Esophagus squamous epithelium (tissue), 5 donors: ENCODE measurements at regions not wholly inside any gene's neighbourhood (a gene's known extent, or its start where the extent isn't known, plus 50 kb on each side); places are given as distances from the start of the nearest gene placed in this dataset.

Source experiments
- DNase-seq: peaks from one replicate; lab custom pipeline; 2025; lab: John Stamatoyannopoulos, UW
- H3K27ac ChIP-seq, 4 donors: fragments of 200-600 bp; sonication (generic); one replicate each; pipeline ENCODE4 v1.5.1; 2016 to 2019; ENCODE audit warnings: mild to moderate bottlenecking in 1 of 4
- H3K27me3 ChIP-seq, 4 donors: fragments of 200-600 bp; sonication (generic); 1 replicate in 3 of 4; 2 replicates in 1 of 4; pipeline versions ENCODE4 v1.5.1 to v1.6.0; 2017 to 2021; ENCODE audit warnings: antibody characterized with exemption in 1 of 4
- H3K36me3 ChIP-seq, 3 donors: fragments of 200-600 bp; sonication (generic); one replicate each; pipeline ENCODE4 v1.5.1; 2016 to 2019
- H3K4me1 ChIP-seq, 3 donors: fragments of 200-600 bp; sonication (generic); one replicate each; pipeline ENCODE4 v1.5.1; 2017 to 2019
- H3K4me3 ChIP-seq, 4 donors: fragments of 200-600 bp; sonication (generic); 1 replicate in 3 of 4; 2 replicates in 1 of 4; pipeline ENCODE4 v1.5.1; 2016 to 2019; ENCODE audit warnings: mild to moderate bottlenecking in 2 of 4, moderate library complexity in 1 of 4
- H3K9me3 ChIP-seq, 3 donors: fragments of 200-600 bp; sonication (generic); one replicate each; pipeline ENCODE4 v1.5.1; 2016 to 2019
- POLR2A ChIP-seq, 4 donors: fragments of 450-650 bp; IDR thresholded peaks; one replicate each; pipeline ENCODE4 v1.6.1; 2017; ENCODE audit warnings: antibody characterized with exemption in 4 of 4, mild to moderate bottlenecking in 4 of 4, moderate library complexity in 3 of 4
- WGBS, 2 donors: methylation state at CpG; one replicate each; pipeline ENCODE4 v1.1.5; 2018; 5-methylcytosine and 5-hydroxymethylcytosine counted together
- intact Hi-C: fragments of 100-400 bp; cut with DNase I; formaldehyde crosslinking; loops from one replicate; pipeline ENCODE4 v1.15.0; 2022
- TF ChIP-seq, protein P1 (sequence below), 6 experiments: fragments of 450-650 bp in 4 of 6; fragments of 200-600 bp in 2 of 6; sonication (generic) in 2 of 6; IDR thresholded peaks; one replicate each; pipeline ENCODE4 v1.5.1; 2016 to 2019; ENCODE audit warnings: antibody characterized with exemption in 6 of 6, mild to moderate bottlenecking in 4 of 6, moderate library complexity in 4 of 6
- donor health status: DM: yes; HTN: yes; CAD: no.

DNA sequence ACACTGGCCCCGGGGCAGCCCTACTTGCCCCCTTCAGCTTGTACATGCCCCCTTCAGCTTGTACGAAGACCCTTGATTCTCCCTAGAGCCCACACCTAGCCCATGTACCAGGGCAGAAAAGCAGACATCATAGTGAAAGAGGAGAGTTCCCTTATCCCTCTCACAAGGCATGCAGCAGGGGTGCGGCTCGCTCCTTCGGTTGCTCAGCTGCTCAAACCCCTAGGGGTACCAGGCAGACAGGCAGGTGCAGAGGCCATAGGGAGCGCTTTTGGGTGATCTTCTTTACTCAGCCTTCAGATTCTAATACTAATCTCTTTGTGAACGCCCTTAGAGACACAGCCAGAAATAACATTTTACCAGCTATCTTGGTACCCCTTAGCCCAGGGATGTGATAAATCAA lies 286.3 kb downstream of the NPIPA8 start:
- no peak for TF ChIP-seq POLR2A (IDR thresholded peaks at IDR 0.05)
- TF ChIP-seq, protein P1, sequence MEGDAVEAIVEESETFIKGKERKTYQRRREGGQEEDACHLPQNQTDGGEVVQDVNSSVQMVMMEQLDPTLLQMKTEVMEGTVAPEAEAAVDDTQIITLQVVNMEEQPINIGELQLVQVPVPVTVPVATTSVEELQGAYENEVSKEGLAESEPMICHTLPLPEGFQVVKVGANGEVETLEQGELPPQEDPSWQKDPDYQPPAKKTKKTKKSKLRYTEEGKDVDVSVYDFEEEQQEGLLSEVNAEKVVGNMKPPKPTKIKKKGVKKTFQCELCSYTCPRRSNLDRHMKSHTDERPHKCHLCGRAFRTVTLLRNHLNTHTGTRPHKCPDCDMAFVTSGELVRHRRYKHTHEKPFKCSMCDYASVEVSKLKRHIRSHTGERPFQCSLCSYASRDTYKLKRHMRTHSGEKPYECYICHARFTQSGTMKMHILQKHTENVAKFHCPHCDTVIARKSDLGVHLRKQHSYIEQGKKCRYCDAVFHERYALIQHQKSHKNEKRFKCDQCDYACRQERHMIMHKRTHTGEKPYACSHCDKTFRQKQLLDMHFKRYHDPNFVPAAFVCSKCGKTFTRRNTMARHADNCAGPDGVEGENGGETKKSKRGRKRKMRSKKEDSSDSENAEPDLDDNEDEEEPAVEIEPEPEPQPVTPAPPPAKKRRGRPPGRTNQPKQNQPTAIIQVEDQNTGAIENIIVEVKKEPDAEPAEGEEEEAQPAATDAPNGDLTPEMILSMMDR (IDR thresholded peaks at IDR 0.05): no peak
- 81 to 96% methylated on average over 3 to 6 of the region's 7 CpGs for WGBS, 2 donors

GRCh38 chr16:18049547-18050133 lies 286.9 kb downstream of the NPIPA8 start:
- Histone ChIP-seq H3K9me3 (no peaks in the 10 kb centered on the region), H3K4me3 (no peak overlapping the region), H3K27me3 (peaks cover 0 to 8% (median 2%) of the 10 kb centered on the region in 4 donors), H3K4me1 (no peaks in the 10 kb centered on the region), H3K36me3 (no peaks in the 10 kb centered on the region), H3K27ac (no peak overlapping the region)
- intact Hi-C loops: no loop called here
- WGBS, 2 donors: 62 to 70% methylated on average over 5 to 6 of the region's 6 CpGs
- no peak for TF ChIP-seq POLR2A (IDR thresholded peaks at IDR 0.05)
- TF ChIP-seq, protein P1 (IDR thresholded peaks at IDR 0.05): no peak
- no peak for DNase-seq

More for the DNA sequence above, 286.3 kb downstream of the NPIPA8 start:
- DNase-seq: no peak
- Histone ChIP-seq H3K4me3 (no peak overlapping the region), H3K36me3 (no peaks in the 10 kb centered on the region), H3K4me1 (no peaks in the 10 kb centered on the region), H3K27me3 (peaks cover 0 to 8% (median 0%) of the 10 kb centered on the region in 4 donors), H3K9me3 (no peaks in the 10 kb centered on the region), H3K27ac (no peak overlapping the region)
- intact Hi-C loops: no loop called here

- no peak overlapping the region for H3K4me3 ChIP-seq
- no peak for TF ChIP-seq POLR2A (IDR thresholded peaks at IDR 0.05)
- H3K4me1 ChIP-seq: no peaks in the 10 kb centered on the region
- DNase-seq: no peak
- no peaks in the 10 kb centered on the region for H3K36me3 ChIP-seq
- no peak overlapping the region for H3K27ac ChIP-seq
- intact Hi-C loops: no loop called here
- H3K27me3 ChIP-seq: peaks cover 0 to 9% (median 2%) of the 10 kb centered on the region in 4 donors
- H3K9me3 ChIP-seq: no peaks in the 10 kb centered on the region
- 67 to 81% methylated on average over 3 to 4 of the region's 4 CpGs for WGBS, 2 donors
Measured at GRCh38 chr16:18048853-18049546, 287.5 kb downstream of the NPIPA8 start.

- no peaks in the 10 kb centered on the region for H3K9me3 ChIP-seq
- TF ChIP-seq, protein P1 (IDR thresholded peaks at IDR 0.05): no peak
- TF ChIP-seq POLR2A (IDR thresholded peaks at IDR 0.05): no peak
- H3K4me1 ChIP-seq: no peaks in the 10 kb centered on the region
- no peak for DNase-seq
- H3K36me3 ChIP-seq: no peaks in the 10 kb centered on the region
- no peak overlapping the region for H3K27ac ChIP-seq
- 90 to 93% methylated on average over 6 of the region's 6 CpGs for WGBS, 2 donors
- peaks cover 0 to 16% (median 2%) of the 10 kb centered on the region in 4 donors for H3K27me3 ChIP-seq
- intact Hi-C loops: no loop called here
- no peak overlapping the region for H3K4me3 ChIP-seq
Measured at GRCh38 chr16:18047761-18048160, 288.8 kb downstream of the NPIPA8 start.

DNA sequence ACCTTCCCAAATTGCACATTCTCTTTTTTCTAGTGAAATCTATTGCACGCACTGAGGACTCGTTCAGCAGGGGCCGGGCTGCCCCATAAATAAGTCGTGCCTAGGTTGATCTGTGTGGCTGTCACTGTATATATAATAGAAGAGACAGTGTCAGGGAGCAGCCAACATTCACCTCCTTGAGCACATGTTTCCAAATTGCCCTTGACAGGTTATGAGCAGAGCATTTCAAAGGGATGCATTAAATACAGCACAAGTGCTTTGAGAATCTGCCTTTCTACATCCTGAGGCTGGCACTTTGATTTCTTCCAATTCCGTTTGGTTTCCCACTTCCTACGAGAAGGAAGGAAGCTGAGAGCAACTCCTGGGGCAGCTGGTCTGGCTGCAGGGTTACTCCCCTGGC lies 291.2 kb downstream of the NPIPA8 start:
- H3K9me3 ChIP-seq: no peaks in the 10 kb centered on the region
- peaks cover 0 to 21% (median 2%) of the 10 kb centered on the region in 4 donors for H3K27me3 ChIP-seq
- DNase-seq: no peak
- intact Hi-C loops: no loop called here
- no peak overlapping the region for H3K27ac ChIP-seq
- no peaks in the 10 kb centered on the region for H3K4me1 ChIP-seq
- H3K36me3 ChIP-seq: no peaks in the 10 kb centered on the region
- TF ChIP-seq, protein P1 (IDR thresholded peaks at IDR 0.05): no peak
- TF ChIP-seq POLR2A (IDR thresholded peaks at IDR 0.05): no peak
- H3K4me3 ChIP-seq: no peak overlapping the region
- WGBS, 2 donors: 56 to 64% methylated on average over 6 of the region's 6 CpGs
